H1 (cell line): ENCODE measurements at regions not wholly inside any gene's neighbourhood (a gene's known extent, or its start where the extent isn't known, plus 50 kb on each side); places are given as distances from the start of the nearest gene placed in this dataset.

ENCODE experiments used
- CREB1 ChIP-seq: IDR thresholded peaks from 2 replicates; pipeline ENCODE4 v1.6.1; 2012; ENCODE audit warnings: inconsistent platforms
- SP1 ChIP-seq: IDR thresholded peaks from 2 replicates; pipeline ENCODE4 v1.6.1; 2011; ENCODE audit warnings: low read depth, low read length
- TEAD4 ChIP-seq: IDR thresholded peaks from 2 replicates; pipeline ENCODE4 v1.6.1; 2012; ENCODE audit warnings: low read depth, low read length, inconsistent platforms, mixed read lengths
- TF ChIP-seq, protein P1 (sequence below): fragments of 300-600 bp; sonication (generic); IDR thresholded peaks from 2 replicates; pipeline ENCODE4 v1.7.1; 2012; ENCODE audit warnings: low read length, moderate library complexity, mild to moderate bottlenecking, inconsistent platforms; ENCODE audit not compliant: insufficient replicate concordance

- TF ChIP-seq CREB1 = no peak
- TF ChIP-seq, protein P1, sequence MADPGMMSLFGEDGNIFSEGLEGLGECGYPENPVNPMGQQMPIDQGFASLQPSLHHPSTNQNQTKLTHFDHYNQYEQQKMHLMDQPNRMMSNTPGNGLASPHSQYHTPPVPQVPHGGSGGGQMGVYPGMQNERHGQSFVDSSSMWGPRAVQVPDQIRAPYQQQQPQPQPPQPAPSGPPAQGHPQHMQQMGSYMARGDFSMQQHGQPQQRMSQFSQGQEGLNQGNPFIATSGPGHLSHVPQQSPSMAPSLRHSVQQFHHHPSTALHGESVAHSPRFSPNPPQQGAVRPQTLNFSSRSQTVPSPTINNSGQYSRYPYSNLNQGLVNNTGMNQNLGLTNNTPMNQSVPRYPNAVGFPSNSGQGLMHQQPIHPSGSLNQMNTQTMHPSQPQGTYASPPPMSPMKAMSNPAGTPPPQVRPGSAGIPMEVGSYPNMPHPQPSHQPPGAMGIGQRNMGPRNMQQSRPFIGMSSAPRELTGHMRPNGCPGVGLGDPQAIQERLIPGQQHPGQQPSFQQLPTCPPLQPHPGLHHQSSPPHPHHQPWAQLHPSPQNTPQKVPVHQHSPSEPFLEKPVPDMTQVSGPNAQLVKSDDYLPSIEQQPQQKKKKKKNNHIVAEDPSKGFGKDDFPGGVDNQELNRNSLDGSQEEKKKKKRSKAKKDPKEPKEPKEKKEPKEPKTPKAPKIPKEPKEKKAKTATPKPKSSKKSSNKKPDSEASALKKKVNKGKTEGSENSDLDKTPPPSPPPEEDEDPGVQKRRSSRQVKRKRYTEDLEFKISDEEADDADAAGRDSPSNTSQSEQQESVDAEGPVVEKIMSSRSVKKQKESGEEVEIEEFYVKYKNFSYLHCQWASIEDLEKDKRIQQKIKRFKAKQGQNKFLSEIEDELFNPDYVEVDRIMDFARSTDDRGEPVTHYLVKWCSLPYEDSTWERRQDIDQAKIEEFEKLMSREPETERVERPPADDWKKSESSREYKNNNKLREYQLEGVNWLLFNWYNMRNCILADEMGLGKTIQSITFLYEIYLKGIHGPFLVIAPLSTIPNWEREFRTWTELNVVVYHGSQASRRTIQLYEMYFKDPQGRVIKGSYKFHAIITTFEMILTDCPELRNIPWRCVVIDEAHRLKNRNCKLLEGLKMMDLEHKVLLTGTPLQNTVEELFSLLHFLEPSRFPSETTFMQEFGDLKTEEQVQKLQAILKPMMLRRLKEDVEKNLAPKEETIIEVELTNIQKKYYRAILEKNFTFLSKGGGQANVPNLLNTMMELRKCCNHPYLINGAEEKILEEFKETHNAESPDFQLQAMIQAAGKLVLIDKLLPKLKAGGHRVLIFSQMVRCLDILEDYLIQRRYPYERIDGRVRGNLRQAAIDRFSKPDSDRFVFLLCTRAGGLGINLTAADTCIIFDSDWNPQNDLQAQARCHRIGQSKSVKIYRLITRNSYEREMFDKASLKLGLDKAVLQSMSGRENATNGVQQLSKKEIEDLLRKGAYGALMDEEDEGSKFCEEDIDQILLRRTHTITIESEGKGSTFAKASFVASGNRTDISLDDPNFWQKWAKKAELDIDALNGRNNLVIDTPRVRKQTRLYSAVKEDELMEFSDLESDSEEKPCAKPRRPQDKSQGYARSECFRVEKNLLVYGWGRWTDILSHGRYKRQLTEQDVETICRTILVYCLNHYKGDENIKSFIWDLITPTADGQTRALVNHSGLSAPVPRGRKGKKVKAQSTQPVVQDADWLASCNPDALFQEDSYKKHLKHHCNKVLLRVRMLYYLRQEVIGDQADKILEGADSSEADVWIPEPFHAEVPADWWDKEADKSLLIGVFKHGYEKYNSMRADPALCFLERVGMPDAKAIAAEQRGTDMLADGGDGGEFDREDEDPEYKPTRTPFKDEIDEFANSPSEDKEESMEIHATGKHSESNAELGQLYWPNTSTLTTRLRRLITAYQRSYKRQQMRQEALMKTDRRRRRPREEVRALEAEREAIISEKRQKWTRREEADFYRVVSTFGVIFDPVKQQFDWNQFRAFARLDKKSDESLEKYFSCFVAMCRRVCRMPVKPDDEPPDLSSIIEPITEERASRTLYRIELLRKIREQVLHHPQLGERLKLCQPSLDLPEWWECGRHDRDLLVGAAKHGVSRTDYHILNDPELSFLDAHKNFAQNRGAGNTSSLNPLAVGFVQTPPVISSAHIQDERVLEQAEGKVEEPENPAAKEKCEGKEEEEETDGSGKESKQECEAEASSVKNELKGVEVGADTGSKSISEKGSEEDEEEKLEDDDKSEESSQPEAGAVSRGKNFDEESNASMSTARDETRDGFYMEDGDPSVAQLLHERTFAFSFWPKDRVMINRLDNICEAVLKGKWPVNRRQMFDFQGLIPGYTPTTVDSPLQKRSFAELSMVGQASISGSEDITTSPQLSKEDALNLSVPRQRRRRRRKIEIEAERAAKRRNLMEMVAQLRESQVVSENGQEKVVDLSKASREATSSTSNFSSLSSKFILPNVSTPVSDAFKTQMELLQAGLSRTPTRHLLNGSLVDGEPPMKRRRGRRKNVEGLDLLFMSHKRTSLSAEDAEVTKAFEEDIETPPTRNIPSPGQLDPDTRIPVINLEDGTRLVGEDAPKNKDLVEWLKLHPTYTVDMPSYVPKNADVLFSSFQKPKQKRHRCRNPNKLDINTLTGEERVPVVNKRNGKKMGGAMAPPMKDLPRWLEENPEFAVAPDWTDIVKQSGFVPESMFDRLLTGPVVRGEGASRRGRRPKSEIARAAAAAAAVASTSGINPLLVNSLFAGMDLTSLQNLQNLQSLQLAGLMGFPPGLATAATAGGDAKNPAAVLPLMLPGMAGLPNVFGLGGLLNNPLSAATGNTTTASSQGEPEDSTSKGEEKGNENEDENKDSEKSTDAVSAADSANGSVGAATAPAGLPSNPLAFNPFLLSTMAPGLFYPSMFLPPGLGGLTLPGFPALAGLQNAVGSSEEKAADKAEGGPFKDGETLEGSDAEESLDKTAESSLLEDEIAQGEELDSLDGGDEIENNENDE = no peak
- TF ChIP-seq SP1 = no peak
- no peak for TF ChIP-seq TEAD4
- TF ChIP-seq, all 59 proteins: peak for 0
Measured at GRCh38 chr3:127450331-127450730, 140.2 kb downstream of the TPRA1 start (continued).
